ENCODE measurements at regions not wholly inside any gene's neighbourhood (a gene's known extent, or its start where the extent isn't known, plus 50 kb on each side); places are given as distances from the start of the nearest gene placed in this dataset.

DNA sequence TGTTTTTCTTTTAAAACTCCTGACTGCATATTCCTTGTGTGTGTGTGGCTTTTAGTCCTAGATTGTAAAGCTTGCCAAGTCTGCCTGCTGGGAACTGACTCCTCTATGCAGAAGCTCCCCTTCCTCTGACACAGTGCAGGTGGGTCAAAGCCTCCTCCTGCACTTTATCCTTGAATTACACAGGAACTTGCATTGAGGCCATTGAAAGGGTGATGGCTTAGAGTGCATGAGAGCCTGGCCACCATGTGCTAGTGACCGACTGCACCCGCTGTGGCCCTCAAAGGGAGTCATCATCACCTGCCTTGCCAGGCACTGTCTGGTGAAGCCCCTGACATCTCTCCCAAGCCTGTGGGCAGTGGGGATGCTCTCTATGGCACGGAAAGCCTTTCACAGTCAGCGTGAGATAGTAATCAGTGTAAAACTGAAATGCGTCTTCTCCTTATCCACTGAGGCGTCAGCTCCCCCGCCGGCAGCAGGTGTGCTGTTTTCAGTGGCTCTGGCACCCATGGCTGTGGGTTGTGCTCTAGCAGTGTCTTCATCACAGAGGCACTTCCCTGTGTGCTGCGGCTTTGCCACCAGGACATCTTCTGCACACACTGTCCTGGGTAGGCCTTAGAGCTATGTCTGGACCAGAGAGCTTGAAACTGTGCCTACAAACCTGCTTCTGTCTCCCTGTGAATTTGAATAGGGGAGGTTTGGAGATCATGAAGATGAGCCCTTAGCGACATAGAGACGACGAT, 87.9 kb downstream of the THBS2 start:
- no peaks in the 10 kb centered on the region for H3K36me3 Mint-ChIP-seq (ENCODE audit: low read depth)
- no peaks in the 10 kb centered on the region for H3K4me1 Mint-ChIP-seq
- H3K9me3 Mint-ChIP-seq, result no peaks in the 10 kb centered on the region
- no peak for DNase-seq
- no peak overlapping the region for H3K4me3 Mint-ChIP-seq
- intact Hi-C loops (cut with micrococcal nuclease), result no loop called here
- no peaks in the 10 kb centered on the region for H3K27me3 Mint-ChIP-seq
- H3K27ac Mint-ChIP-seq, result no peak overlapping the region

DNA sequence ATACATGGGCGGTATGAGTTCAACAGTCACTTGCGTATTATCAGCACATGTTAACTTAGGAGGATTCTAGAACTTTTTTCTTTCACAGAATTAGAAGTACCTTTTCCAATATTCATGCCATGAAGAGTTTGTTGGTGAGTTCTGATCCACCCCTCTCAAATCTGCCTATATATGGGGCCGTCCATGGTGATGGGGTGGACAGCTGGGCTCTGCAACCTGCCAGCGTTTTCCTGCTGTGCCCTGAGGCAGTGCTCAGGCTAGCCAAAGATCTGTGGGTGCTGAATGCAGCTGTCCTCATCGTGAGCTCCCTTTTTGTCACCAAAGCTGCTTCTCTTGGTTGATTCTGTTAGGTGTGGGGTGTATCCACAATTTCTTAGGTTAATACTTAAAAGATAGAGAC, 88.7 kb downstream of the THBS2 start:
- H3K36me3 Mint-ChIP-seq (ENCODE audit: low read depth), result no peaks in the 10 kb centered on the region

DNA sequence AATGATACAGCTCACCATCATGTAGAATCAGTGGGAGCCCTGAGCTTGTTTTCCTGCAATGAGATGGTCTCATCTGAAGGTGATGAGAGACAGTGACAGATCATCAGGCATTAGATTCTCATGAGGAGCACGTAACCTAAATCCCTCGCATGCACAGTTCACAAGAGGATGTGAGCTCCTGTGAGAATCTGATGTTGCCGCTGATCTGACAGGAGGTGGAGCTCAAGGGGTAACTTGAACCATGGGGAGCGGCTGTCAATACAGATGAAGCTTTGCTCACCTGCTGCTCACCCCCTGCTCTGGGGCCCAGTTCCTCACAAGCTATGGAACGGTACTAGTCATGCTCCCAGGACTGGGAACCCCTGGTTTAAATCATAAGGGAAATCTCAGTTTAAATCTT, 89.2 kb downstream of the THBS2 start:
- no peak overlapping the region for H3K4me3 Mint-ChIP-seq
- no peaks in the 10 kb centered on the region for H3K27me3 Mint-ChIP-seq
- intact Hi-C loops (cut with micrococcal nuclease), result no loop called here
- no peak overlapping the region for H3K27ac Mint-ChIP-seq
- H3K4me1 Mint-ChIP-seq, result no peaks in the 10 kb centered on the region
- no peak for DNase-seq
- H3K9me3 Mint-ChIP-seq, result no peaks in the 10 kb centered on the region
- no peaks in the 10 kb centered on the region for H3K36me3 Mint-ChIP-seq (ENCODE audit: low read depth)

More for the DNA sequence above, 88.7 kb downstream of the THBS2 start:
- no peak overlapping the region for H3K27ac Mint-ChIP-seq
- intact Hi-C loops (cut with micrococcal nuclease), result no loop called here
- H3K27me3 Mint-ChIP-seq, result no peaks in the 10 kb centered on the region
- H3K4me1 Mint-ChIP-seq, result no peaks in the 10 kb centered on the region
- H3K9me3 Mint-ChIP-seq, result no peaks in the 10 kb centered on the region
- no peak overlapping the region for H3K4me3 Mint-ChIP-seq
- DNase-seq, result no peak

DNA sequence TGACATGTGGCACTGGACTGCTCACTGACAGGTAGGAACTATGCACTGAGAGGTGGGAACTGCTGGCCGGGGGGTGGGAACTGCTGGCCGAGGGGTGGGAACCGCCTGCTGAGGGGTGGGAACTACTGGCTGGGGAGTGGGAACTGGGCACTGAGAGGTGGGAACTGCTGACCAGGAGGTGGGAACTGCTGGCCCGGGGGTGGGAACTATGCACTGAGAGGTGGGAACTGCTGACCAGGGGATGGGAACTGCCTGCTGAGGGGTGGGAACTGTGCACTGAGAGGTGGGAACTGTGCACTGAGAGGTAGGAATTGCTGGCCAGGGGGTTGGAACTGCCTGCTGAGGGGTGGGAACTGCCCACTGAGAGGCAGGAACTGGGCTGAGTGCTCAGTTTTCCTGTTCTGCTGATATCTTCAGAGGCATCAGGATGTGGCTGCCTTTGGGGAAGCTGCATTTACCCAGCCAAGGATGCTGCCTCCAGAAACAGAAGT, 90.2 kb downstream of the THBS2 start:
- intact Hi-C loops (cut with micrococcal nuclease), result no loop called here

DNA sequence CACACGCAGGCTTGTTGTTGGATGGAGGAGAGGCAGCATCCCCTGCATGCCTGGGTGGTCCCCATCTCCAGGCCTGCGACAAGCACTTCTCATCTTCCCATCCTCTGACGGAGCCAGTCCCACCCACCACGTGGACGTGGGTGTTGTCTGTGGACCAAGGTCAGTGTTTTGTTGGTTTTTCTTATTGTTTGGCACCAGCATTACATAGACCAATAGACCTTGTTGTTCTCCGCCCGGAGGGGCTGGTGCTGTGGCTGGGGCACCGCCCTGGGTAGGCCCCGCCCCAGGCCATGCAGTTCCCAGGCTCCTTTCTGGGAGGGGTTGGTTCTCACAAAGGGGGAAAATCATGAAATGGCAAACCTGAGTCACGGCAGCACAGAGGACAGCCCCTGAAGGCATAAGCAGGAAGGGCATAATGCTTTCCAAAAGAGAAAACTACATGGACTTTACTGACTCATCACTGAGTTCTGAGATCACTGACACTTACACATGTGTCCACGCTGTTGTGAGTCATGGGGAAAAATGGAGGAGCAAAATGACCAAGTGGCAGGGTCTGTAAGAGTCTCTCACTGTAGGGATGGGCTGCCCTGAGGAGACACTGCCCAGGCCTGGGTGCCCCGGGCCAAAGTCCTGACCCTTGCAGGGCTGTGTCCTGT, 90.8 kb downstream of the THBS2 start:
- Mint-ChIP-seq H3K36me3 (ENCODE audit: low read depth) (no peaks in the 10 kb centered on the region), H3K27ac (no peak overlapping the region), H3K4me3 (no peak overlapping the region), H3K27me3 (no peaks in the 10 kb centered on the region), H3K9me3 (no peaks in the 10 kb centered on the region), H3K4me1 (no peaks in the 10 kb centered on the region)
- intact Hi-C loops (cut with micrococcal nuclease), result no loop called here
- no peak for DNase-seq

More for the DNA sequence above, 90.2 kb downstream of the THBS2 start:
- H3K4me1 Mint-ChIP-seq, result no peaks in the 10 kb centered on the region
- DNase-seq, result no peak
- H3K27me3 Mint-ChIP-seq, result no peaks in the 10 kb centered on the region
- H3K36me3 Mint-ChIP-seq (ENCODE audit: low read depth), result no peaks in the 10 kb centered on the region
- no peak overlapping the region for H3K27ac Mint-ChIP-seq
- H3K4me3 Mint-ChIP-seq, result no peak overlapping the region
- no peaks in the 10 kb centered on the region for H3K9me3 Mint-ChIP-seq

DNA sequence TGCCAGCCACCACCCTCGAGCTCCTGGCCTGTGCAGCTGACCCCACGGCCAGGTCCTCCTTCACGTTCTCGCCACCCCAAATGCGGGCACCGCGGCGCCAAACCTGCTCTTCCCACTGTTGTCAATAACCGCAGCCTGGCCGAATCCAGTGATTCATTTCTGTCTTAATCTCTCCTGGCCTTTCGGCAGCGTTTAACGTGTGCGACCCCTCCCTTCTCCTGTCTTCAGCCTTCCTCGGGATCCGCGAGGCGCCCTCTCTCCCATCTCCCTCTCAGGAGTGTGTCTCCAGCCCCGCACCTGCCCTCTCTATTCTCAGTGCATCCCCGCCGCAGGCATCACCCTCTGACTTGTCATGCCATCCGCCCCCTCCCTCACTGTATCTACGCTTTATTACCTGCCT, 91.4 kb downstream of the THBS2 start:
- H3K9me3 Mint-ChIP-seq, result no peaks in the 10 kb centered on the region
- H3K4me1 Mint-ChIP-seq, result no peaks in the 10 kb centered on the region
- H3K4me3 Mint-ChIP-seq, result no peak overlapping the region
- no peak overlapping the region for H3K27ac Mint-ChIP-seq
- intact Hi-C loops (cut with micrococcal nuclease), result no loop called here
- no peaks in the 10 kb centered on the region for H3K27me3 Mint-ChIP-seq
- H3K36me3 Mint-ChIP-seq (ENCODE audit: low read depth), result no peaks in the 10 kb centered on the region
- no peak for DNase-seq

DNA sequence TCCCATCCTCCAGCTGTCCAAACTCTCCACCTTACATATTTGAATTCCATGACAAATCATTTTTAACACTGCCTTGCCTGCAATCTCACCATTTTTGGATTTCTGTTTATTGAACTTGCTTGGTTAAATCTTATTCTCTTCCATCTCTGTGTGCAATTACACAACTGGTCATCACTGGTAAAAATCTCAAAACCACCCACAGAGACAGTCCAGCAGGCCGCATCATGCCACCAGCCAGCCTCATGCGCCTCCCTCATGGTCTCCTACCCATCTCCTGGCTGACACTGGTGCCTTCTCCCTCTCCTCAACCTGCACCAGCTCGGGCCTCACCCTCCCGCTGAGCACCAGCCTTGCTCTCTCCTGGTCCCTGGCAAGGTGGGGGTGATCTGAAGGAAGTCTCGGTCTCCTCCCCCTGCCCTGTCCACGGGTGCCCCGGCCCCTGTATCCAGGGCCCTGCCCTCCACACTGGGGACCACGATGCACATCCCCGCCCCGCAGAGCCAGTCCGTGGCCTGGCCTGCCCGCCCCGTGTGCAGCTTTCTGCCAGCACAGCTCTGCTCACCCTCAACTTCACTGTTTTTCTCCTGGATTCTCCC, 92.0 kb downstream of the THBS2 start:
- no peak overlapping the region for H3K27ac Mint-ChIP-seq
- intact Hi-C loops (cut with micrococcal nuclease), result no loop called here
- no peak overlapping the region for H3K4me3 Mint-ChIP-seq
- H3K36me3 Mint-ChIP-seq (ENCODE audit: low read depth), result no peaks in the 10 kb centered on the region
- no peaks in the 10 kb centered on the region for H3K27me3 Mint-ChIP-seq
- no peak for DNase-seq
- no peaks in the 10 kb centered on the region for H3K4me1 Mint-ChIP-seq
- H3K9me3 Mint-ChIP-seq, result no peaks in the 10 kb centered on the region

DNA sequence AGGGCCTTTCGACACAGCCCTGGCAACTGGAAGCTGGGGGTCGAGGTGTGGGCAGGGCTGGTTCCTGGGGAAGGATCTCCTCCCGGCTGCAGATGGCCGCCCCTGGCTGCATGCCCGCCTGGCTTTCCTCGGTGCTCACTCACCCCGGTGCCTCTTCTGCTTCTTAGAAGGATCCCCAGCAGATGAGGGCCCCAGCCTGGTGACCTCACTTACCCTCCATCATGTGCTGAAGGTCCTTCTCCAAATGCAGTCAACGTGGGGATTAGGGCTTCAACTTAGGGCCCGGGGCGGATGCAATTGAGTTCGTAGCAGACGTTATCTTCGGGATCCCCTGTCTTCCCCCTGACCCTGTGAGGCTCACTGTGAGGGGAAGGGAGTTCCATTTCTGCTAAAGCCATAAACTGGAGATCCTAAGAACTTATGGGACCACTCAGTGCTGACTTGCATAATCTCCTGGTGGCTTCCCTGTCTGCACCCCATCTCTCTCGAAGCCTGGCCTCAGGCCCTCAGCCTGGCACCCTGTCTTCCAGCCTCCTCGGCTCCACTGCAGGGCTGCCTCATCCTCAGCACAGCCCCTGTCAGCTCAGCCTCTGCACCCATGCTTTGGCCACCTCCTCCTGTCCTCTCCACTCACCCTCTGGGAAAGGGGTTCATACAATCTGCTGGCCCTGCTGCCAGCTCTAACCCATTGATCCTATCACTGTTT, 92.6 kb downstream of the THBS2 start:
- Mint-ChIP-seq H3K9me3 (no peaks in the 10 kb centered on the region), H3K4me3 (no peak overlapping the region), H3K27ac (no peak overlapping the region), H3K36me3 (ENCODE audit: low read depth) (no peaks in the 10 kb centered on the region), H3K27me3 (no peaks in the 10 kb centered on the region), H3K4me1 (no peaks in the 10 kb centered on the region)
- no peak for DNase-seq
- intact Hi-C loops (cut with micrococcal nuclease), result no loop called here

DNA sequence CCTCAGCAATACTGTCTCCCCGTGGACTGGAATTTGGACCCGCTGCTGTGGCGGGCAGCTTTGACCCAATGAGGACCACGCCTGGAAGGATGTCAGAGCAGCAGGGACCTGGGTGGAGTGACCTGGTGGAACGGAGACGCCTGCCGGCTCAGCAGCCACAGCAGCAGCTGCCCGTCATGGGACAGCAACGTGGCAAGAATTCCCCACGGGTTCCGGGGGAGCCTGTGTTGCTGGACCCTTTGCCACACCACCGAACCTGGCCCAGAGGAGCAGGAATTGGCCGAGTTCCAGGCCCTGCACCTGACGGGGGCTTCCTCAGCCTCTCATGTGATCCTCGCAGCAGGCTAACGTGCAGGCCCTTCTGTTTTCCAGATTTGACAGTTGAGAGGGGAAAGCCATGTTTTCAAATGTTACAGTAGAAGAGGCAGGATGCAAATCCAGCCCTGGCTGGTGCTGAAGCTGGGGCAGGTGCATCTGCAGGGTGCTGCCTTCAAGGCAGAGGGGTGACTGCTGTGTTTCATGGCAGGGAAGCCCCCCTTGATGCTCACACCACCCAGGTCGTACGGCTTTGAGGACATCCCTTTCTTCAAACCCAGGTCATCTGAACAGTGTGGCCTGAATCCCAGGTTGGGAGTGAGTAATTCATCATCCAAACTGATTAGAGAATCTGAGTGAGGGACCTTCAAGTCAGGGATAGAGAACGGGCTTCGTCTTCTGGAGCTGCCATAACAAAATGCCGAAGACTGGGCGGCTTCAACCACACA, 93.4 kb downstream of the THBS2 start:
- Mint-ChIP-seq H3K27ac (no peak overlapping the region), H3K4me3 (no peak overlapping the region), H3K27me3 (no peaks in the 10 kb centered on the region), H3K4me1 (no peaks in the 10 kb centered on the region), H3K36me3 (ENCODE audit: low read depth) (no peaks in the 10 kb centered on the region), H3K9me3 (no peaks in the 10 kb centered on the region)
- DNase-seq, result no peak
- intact Hi-C loops (cut with micrococcal nuclease), result no loop called here

DNA sequence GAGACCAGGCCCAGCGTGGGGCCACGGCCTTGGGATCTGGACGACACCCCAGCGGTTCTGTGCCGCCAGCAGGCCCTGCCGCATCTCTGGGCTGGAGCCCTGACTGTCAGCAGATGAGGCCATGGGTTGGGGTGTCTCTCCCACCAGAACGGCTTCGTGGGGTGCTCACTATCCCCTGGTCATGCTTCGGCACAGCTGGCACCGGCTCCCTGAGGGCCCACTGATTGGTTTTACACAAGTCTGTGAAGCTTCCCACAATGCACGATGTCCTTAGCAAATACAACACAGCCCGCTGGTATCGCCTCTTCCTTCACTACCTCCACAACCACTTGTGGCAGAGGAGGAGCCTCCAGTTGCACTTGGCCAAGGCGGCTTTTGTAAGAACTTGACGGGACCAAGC, 94.3 kb downstream of the THBS2 start:
- H3K36me3 Mint-ChIP-seq (ENCODE audit: low read depth), result no peaks in the 10 kb centered on the region
- H3K4me1 Mint-ChIP-seq, result no peaks in the 10 kb centered on the region
- intact Hi-C loops (cut with micrococcal nuclease), result no loop called here
- H3K4me3 Mint-ChIP-seq, result no peak overlapping the region
- no peaks in the 10 kb centered on the region for H3K9me3 Mint-ChIP-seq
- no peak overlapping the region for H3K27ac Mint-ChIP-seq
- H3K27me3 Mint-ChIP-seq, result no peaks in the 10 kb centered on the region
- DNase-seq, result no peak

DNA sequence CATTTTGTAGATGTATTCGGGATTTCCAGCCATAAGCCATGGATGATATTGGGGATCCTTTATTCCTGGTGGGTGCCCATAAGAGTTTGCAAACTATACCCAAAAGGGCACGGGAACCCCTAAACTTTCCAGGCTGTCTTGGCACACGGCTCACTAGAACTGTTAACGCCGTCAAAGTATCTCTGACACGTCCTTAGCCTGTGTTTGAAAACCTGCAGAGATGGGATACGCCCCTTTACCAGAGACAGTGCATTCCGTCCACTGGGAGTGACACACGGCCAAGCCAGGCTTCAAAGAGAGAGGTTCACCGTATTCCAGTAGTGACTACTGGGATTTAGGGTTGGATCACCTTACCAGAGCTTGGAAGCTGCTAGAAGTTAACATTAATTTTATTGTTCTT, 95.0 kb downstream of the THBS2 start:
- intact Hi-C loops (cut with micrococcal nuclease), result no loop called here
- no peak for DNase-seq
- Mint-ChIP-seq H3K27me3 (no peaks in the 10 kb centered on the region), H3K4me3 (no peak overlapping the region), H3K9me3 (no peaks in the 10 kb centered on the region), H3K4me1 (no peaks in the 10 kb centered on the region), H3K27ac (no peak overlapping the region), H3K36me3 (ENCODE audit: low read depth) (no peaks in the 10 kb centered on the region)

DNA sequence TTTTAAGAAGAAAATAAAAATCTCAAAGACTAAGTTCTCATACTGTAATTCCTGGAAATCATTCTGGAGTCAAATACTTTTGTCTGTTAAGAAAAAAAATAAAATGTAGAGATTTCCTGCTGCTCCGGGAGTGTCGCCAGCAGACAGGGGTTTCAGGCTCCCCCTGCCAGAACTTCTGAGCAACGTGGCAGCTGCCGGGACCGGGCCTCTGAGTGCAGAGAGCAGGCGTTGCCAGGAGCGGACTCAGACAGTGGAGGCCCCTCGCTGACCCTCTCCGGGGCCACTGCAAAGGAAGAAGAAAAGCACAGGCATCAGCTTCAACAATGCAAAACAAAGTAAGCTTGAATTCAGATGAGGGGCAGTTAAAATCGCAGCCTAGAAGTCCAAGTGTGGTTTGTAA, 95.5 kb downstream of the THBS2 start:
- DNase-seq, result no peak
- no peaks in the 10 kb centered on the region for H3K4me1 Mint-ChIP-seq
- H3K36me3 Mint-ChIP-seq (ENCODE audit: low read depth), result no peaks in the 10 kb centered on the region
- H3K9me3 Mint-ChIP-seq, result no peaks in the 10 kb centered on the region
- intact Hi-C loops (cut with micrococcal nuclease), result no loop called here
- no peak overlapping the region for H3K4me3 Mint-ChIP-seq
- H3K27me3 Mint-ChIP-seq, result no peaks in the 10 kb centered on the region
- no peak overlapping the region for H3K27ac Mint-ChIP-seq

DNA sequence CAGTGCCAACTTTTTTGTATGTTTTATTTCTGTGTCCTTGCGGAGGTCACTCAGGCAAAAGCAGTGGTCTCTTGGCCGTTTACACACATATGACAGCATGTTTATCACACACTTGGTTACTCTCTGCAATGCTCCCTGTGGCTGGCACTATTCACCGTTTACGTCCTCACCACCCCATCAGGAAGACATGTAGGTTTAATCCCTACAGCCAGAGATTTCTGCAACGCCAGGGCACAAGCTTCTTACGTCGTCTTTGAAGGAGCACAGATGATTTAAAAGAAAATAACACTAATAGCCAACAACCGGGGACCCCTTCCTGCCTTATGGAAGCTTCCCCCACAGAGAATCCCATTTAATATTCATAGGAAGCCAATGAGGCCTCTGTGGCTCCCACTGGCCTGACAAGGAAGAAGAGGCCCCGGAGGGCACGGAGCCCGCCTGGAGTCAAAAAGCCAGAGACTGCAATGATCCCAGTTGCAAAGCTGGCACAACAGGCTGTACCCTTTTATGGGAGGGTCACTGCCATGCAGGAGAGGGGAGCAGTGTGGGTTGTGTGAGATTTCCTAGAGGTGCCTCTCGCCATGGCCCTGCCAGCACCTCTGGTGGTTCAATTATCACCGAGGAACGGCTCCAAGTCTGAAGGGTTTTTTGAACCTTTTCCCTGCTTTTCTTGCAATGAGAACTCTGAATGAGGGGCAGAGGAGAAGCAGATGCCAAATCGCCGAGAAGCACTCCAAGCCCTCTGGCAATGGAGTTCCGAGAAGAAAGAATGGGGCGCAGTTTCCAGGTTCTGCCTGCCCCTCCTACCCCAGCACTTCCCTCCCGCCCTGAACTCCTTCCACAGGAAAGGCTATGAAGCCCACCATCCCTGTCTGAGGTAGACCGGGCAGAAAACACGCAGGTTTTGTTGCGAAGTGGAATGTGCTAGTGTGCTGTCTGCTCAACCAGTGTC, 96.2 kb downstream of the THBS2 start:
- no peak for DNase-seq
- Mint-ChIP-seq H3K4me1 (no peaks in the 10 kb centered on the region), H3K27me3 (no peaks in the 10 kb centered on the region), H3K27ac (no peak overlapping the region), H3K4me3 (no peak overlapping the region), H3K36me3 (ENCODE audit: low read depth) (no peaks in the 10 kb centered on the region), H3K9me3 (no peaks in the 10 kb centered on the region)
- intact Hi-C loops (cut with micrococcal nuclease), result no loop called here
